Lower leg skin (tissue), 3 donors: ENCODE measurements at regions not wholly inside any gene's neighbourhood (a gene's known extent, or its start where the extent isn't known, plus 50 kb on each side); places are given as distances from the start of the nearest gene placed in this dataset.

ENCODE experiments used
- CTCF ChIP-seq, 3 donors: fragments of 450-650 bp; IDR thresholded peaks; one replicate each; pipeline ENCODE4 v1.5.1; 2016; ENCODE audit warnings: antibody characterized with exemption in 3 of 3, mild to moderate bottlenecking in 3 of 3, moderate library complexity in 2 of 3
- POLR2A ChIP-seq, 2 donors: fragments of 450-650 bp; IDR thresholded peaks; one replicate each; pipeline ENCODE4 v1.6.1; 2016 to 2017; ENCODE audit warnings: antibody characterized with exemption in 2 of 2, mild to moderate bottlenecking in 1 of 2, moderate library complexity in 1 of 2

- TF ChIP-seq CTCF (IDR thresholded peaks at IDR 0.05): no peak
- no peak for TF ChIP-seq POLR2A (IDR thresholded peaks at IDR 0.05)
These were observed 312.0 kb upstream of the EDIL3 start for GRCh38 chr5:84696651-84697050.
